Activated CD4-positive, alpha-beta T cell treated with anti-CD3 and anti-CD28 coated beads for 36 hours (primary cell): ENCODE measurements at regions not wholly inside any gene's neighbourhood (a gene's known extent, or its start where the extent isn't known, plus 50 kb on each side); places are given as distances from the start of the nearest gene placed in this dataset.

Experiments used
- ATAC-seq: fragments of 200-7000 bp; cut with Tn5 transposase; one replicate; pipeline ENCODE4 v1.10.0; 2021; ENCODE audit warnings: mild to moderate bottlenecking, moderate library complexity
- CTCF ChIA-PET: fragments of 350-600 bp; sonication (Branson Sonifier 250); formaldehyde crosslinking; loops from one replicate; lab custom pipeline; 2021; ENCODE audit warnings: antibody characterized with exemption; lab: Charles Lee
- POLR2A ChIA-PET: fragments of 350-600 bp; sonication (Branson Sonifier 250); formaldehyde crosslinking; loops from one replicate; lab custom pipeline; 2021; ENCODE audit warnings: antibody characterized with exemption, inconsistent platforms; lab: Charles Lee
- DNase-seq: peaks from one replicate; pipeline ENCODE4 v3.0.0-alpha.2; 2020
- H3K27ac Mint-ChIP-seq: one replicate; pipeline ENCODE4 v1.8.0; 2021; ENCODE audit warnings: mixed read lengths
- H3K27me3 Mint-ChIP-seq: one replicate; pipeline ENCODE4 v1.8.0; 2021; ENCODE audit warnings: mixed read lengths
- H3K36me3 Mint-ChIP-seq: one replicate; pipeline ENCODE4 v1.8.0; 2021; ENCODE audit warnings: low read depth, mixed read lengths
- H3K4me1 Mint-ChIP-seq: one replicate; pipeline ENCODE4 v1.8.0; 2021; ENCODE audit warnings: mixed read lengths
- H3K4me3 Mint-ChIP-seq: one replicate; pipeline ENCODE4 v1.8.0; 2021; ENCODE audit warnings: mild to moderate bottlenecking, moderate library complexity, mixed read lengths
- H3K9me3 Mint-ChIP-seq: one replicate; pipeline ENCODE4 v1.8.0; 2021; ENCODE audit warnings: low read depth, mixed read lengths
- intact Hi-C, 2 experiments: fragments of 100-400 bp; cut with DNase I in 1 of 2; cut with micrococcal nuclease in 1 of 2; formaldehyde crosslinking; loops; one replicate each; pipeline versions ENCODE4 v1.14.2 to v1.15.1; 2022 to 2024; cut with DNase I, micrococcal nuclease

DNA sequence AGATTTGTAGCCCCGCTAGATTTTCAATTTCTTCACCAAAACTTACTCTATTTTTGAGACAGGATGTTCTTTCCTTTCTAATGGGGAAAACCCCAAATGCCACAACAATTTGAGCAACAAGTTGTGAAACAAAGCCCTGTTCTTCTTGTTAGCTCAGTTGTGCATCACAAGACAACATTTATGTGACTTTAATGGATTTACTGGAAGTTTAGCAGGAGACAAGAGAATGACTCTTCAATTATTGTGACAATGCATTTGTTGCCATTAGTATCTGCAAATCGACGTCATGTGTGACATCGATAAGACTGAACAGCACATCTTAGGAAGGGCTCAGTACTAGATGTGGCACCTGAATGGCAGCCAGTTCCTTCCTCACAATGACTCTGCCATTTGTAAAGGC, 1028.9 kb upstream of the TMEM132C start:
- H3K4me1 Mint-ChIP-seq, result no peaks in the 10 kb centered on the region
- no peaks in the 10 kb centered on the region for H3K9me3 Mint-ChIP-seq
- no peak overlapping the region for H3K4me3 Mint-ChIP-seq
- no peak for ATAC-seq
- no peak for DNase-seq
- H3K27me3 Mint-ChIP-seq, result peaks cover 5% of the 10 kb centered on the region
- POLR2A ChIA-PET, result no interaction called here
- CTCF ChIA-PET, result no interaction called here
- H3K36me3 Mint-ChIP-seq, result no peaks in the 10 kb centered on the region
- H3K27ac Mint-ChIP-seq, result no peak overlapping the region
- intact Hi-C loops, result no loop called here

GRCh38 chr12:127239781-127240180, 1027.2 kb upstream of the TMEM132C start:
- CTCF ChIA-PET, result interaction anchor here (0.6 kb wide), 1 partner anchor 790 kb away, joined by 3 read pairs; no protein-coding TSS in a partner anchor
- Mint-ChIP-seq H3K27ac (no peak overlapping the region), H3K36me3 (no peaks in the 10 kb centered on the region), H3K4me1 (no peaks in the 10 kb centered on the region), H3K9me3 (no peaks in the 10 kb centered on the region), H3K4me3 (no peak overlapping the region), H3K27me3 (peaks cover 11% of the 10 kb centered on the region)
- ATAC-seq (no peak), DNase-seq (no peak)
- POLR2A ChIA-PET, result no interaction called here
- intact Hi-C loops, result no loop called here

DNA sequence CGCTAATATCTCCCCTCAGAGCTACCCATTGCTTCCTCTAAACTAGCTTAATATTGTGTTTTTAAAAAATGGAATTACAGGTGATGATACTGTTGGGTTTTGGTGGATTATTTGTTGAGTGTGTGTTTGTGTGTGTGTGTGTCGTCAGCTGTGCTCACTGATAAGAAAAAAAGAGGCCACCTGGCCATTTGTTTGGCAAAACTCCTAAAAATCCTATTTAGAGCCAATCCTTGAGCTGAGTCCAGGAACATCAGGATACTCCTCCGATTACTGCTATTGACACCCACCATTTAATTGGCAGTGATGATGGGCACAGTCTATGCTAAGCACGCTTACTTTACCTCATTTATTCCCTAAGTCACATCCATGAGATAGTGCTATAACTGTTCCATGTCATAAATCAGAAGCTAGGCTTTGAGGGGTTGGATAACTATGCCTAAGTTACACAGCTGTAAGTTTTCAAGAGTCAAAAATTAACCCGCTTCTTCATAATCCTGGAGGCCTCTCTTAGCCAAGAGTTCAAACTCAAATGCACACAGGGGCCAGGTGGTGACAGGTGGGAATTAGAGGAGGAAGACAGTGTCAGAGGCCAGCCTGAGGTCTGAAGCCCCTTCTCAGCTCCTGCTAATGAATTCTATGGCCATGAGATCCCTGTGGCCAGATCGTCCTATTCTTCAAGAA, 1026.6 kb upstream of the TMEM132C start:
- no peaks in the 10 kb centered on the region for H3K9me3 Mint-ChIP-seq
- CTCF ChIA-PET, result interaction anchor here (0.6 kb wide), 1 partner anchor 789 kb away, joined by 3 read pairs; no protein-coding TSS in a partner anchor

DNA sequence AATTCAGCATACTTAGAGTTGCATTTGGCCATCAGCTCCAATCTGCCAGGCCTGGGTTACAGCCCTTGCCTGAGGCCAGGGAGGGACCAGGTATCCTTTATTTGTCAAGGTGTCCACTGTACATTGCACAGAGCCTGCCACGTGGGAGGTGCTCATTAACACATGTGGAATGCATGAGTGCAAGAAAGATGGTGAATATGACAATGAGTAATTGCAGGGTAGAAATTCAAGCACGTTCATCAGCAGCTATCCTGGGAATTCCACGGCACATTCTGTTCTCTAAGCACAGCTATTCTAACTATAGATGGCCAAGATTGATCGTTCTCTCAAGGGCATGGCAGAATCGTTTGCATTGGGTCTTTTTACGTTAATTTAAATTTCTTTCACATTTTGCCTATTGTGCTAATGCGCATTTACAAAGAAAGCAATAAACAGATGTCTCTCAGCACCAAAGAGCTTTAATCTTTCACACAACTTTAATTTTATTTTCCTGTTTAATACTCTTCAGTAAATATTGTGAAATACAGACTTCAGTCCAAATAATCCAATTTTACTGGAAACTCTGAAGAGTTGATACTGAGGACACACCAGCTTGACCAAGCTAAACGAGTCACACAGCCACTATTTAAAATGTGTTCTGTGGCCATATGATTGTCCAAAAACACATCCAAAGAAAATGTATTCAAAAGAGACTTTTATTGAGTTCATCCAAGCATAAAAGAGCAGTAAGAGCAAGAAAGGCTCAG, 1025.7 kb upstream of the TMEM132C start:
- H3K27ac Mint-ChIP-seq, result no peak overlapping the region
- peaks cover 11% of the 10 kb centered on the region for H3K27me3 Mint-ChIP-seq
- ChIA-PET CTCF (no interaction called here), POLR2A (no interaction called here)
- H3K36me3 Mint-ChIP-seq, result no peaks in the 10 kb centered on the region
- H3K4me3 Mint-ChIP-seq, result no peak overlapping the region
- ATAC-seq (no peak), DNase-seq (no peak)
- H3K4me1 Mint-ChIP-seq, result no peaks in the 10 kb centered on the region
- intact Hi-C loops, result no loop called here
- no peaks in the 10 kb centered on the region for H3K9me3 Mint-ChIP-seq

More for the DNA sequence above, 1026.6 kb upstream of the TMEM132C start:
- POLR2A ChIA-PET, result no interaction called here
- ATAC-seq (no peak), DNase-seq (no peak)
- peaks cover 11% of the 10 kb centered on the region for H3K27me3 Mint-ChIP-seq
- no peak overlapping the region for H3K27ac Mint-ChIP-seq
- intact Hi-C loops, result no loop called here
- H3K4me3 Mint-ChIP-seq, result no peak overlapping the region
- no peaks in the 10 kb centered on the region for H3K4me1 Mint-ChIP-seq
- H3K36me3 Mint-ChIP-seq, result no peaks in the 10 kb centered on the region

GRCh38 chr12:127245009-127245408, 1022.0 kb upstream of the TMEM132C start:
- H3K27me3 Mint-ChIP-seq, result peaks cover 11% of the 10 kb centered on the region
- H3K4me3 Mint-ChIP-seq, result no peak overlapping the region
- H3K27ac Mint-ChIP-seq, result no peak overlapping the region
- H3K4me1 Mint-ChIP-seq, result no peaks in the 10 kb centered on the region
- DNase-seq (no peak), ATAC-seq (no peak)
- CTCF ChIA-PET, result no interaction called here
- intact Hi-C loops, result no loop called here
- no peaks in the 10 kb centered on the region for H3K36me3 Mint-ChIP-seq
- H3K9me3 Mint-ChIP-seq, result no peaks in the 10 kb centered on the region
- POLR2A ChIA-PET, result no interaction called here

GRCh38 chr12:127245437-127245836, 1021.5 kb upstream of the TMEM132C start:
- Mint-ChIP-seq H3K4me3 (no peak overlapping the region), H3K27ac (no peak overlapping the region), H3K4me1 (no peaks in the 10 kb centered on the region), H3K36me3 (no peaks in the 10 kb centered on the region), H3K27me3 (peaks cover 11% of the 10 kb centered on the region), H3K9me3 (no peaks in the 10 kb centered on the region)
- CTCF ChIA-PET, result no interaction called here
- intact Hi-C loops, result no loop called here
- DNase-seq (no peak), ATAC-seq (no peak)
- POLR2A ChIA-PET, result no interaction called here

- DNase-seq (no peak), ATAC-seq (no peak)
- no peaks in the 10 kb centered on the region for H3K36me3 Mint-ChIP-seq
- intact Hi-C loops, result no loop called here
- CTCF ChIA-PET, result no interaction called here
- peaks cover 6% of the 10 kb centered on the region for H3K27me3 Mint-ChIP-seq
- no peak overlapping the region for H3K27ac Mint-ChIP-seq
- H3K4me3 Mint-ChIP-seq, result no peak overlapping the region
- POLR2A ChIA-PET, result no interaction called here
- H3K9me3 Mint-ChIP-seq, result no peaks in the 10 kb centered on the region
- H3K4me1 Mint-ChIP-seq, result no peaks in the 10 kb centered on the region
Measured at GRCh38 chr12:127247937-127248336, 1019.0 kb upstream of the TMEM132C start.

DNA sequence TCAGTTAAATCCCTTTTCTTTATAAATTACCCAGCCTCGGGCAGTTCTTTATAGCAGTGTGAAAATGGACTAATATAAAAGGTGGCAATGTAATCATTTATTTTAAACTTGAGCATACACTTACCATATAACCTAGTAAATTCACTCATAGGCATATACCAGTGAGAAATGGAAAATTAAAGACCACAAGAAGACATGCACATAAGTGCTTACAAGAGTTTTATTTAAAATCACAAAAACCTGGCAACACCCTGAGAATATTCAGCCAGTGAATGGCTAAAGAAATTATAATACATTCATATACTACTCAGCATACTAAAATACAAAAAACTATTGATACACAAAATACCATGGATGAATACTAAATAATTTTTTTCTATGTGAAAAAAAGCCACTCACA, 1017.5 kb upstream of the TMEM132C start:
- no peaks in the 10 kb centered on the region for H3K36me3 Mint-ChIP-seq
- CTCF ChIA-PET, result no interaction called here
- ATAC-seq (no peak), DNase-seq (no peak)
- peaks cover under 1% of the 10 kb centered on the region for H3K27me3 Mint-ChIP-seq
- H3K9me3 Mint-ChIP-seq, result no peaks in the 10 kb centered on the region
- no peaks in the 10 kb centered on the region for H3K4me1 Mint-ChIP-seq
- POLR2A ChIA-PET, result no interaction called here
- H3K4me3 Mint-ChIP-seq, result no peak overlapping the region
- H3K27ac Mint-ChIP-seq, result no peak overlapping the region
- intact Hi-C loops, result no loop called here

GRCh38 chr12:127253797-127254327, 1013.1 kb upstream of the TMEM132C start:
- Mint-ChIP-seq H3K4me1 (no peaks in the 10 kb centered on the region), H3K27ac (no peak overlapping the region), H3K4me3 (no peak overlapping the region), H3K36me3 (no peaks in the 10 kb centered on the region), H3K9me3 (no peaks in the 10 kb centered on the region), H3K27me3 (no peaks in the 10 kb centered on the region)
- ChIA-PET POLR2A (no interaction called here), CTCF (interaction anchor here (1.6 kb wide), 1 partner anchor 145 kb away, joined by 5 read pairs; no protein-coding TSS in a partner anchor)
- DNase-seq (no peak), ATAC-seq (no peak)
- intact Hi-C loops, result no loop called here

- H3K4me3 Mint-ChIP-seq, result no peak overlapping the region
- no peaks in the 10 kb centered on the region for H3K9me3 Mint-ChIP-seq
- no peak overlapping the region for H3K27ac Mint-ChIP-seq
- H3K27me3 Mint-ChIP-seq, result no peaks in the 10 kb centered on the region
- ATAC-seq (no peak), DNase-seq (no peak)
- no peaks in the 10 kb centered on the region for H3K36me3 Mint-ChIP-seq
- intact Hi-C loops, result no loop called here
- ChIA-PET CTCF (no interaction called here), POLR2A (no interaction called here)
- no peaks in the 10 kb centered on the region for H3K4me1 Mint-ChIP-seq
Measured at GRCh38 chr12:127254420-127254955, 1012.5 kb upstream of the TMEM132C start.

- ChIA-PET POLR2A (no interaction called here), CTCF (no interaction called here)
- intact Hi-C loops, result no loop called here
- ATAC-seq, result no peak
- H3K4me1 Mint-ChIP-seq, result no peaks in the 10 kb centered on the region
- no peak overlapping the region for H3K4me3 Mint-ChIP-seq
- H3K9me3 Mint-ChIP-seq, result no peaks in the 10 kb centered on the region
- H3K27ac Mint-ChIP-seq, result no peak overlapping the region
- no peaks in the 10 kb centered on the region for H3K27me3 Mint-ChIP-seq
- DNase-seq, result no peak
- H3K36me3 Mint-ChIP-seq, result no peaks in the 10 kb centered on the region
Measured at GRCh38 chr12:127257366-127257935, 1009.5 kb upstream of the TMEM132C start.
